GM19328 (cell line): ENCODE measurements at regions not wholly inside any gene's neighbourhood (a gene's known extent, or its start where the extent isn't known, plus 50 kb on each side); places are given as distances from the start of the nearest gene placed in this dataset.
"Not testable (repeated sequence)": the region's sequence is repeated elsewhere in the genome, so short reads cannot be mapped to it uniquely, and the experiment has no call there.

Source experiments
- ATAC-seq: cut with Tn5 transposase; IDR thresholded peaks from one replicate; pipeline ENCODE4 v1.9.1; 2021; ENCODE audit warnings: mild to moderate bottlenecking, moderate library complexity; ENCODE audit not compliant: unreplicated experiment

- no peak for ATAC-seq
Observed at GRCh38 chr3:10623578-10624275, 118.3 kb upstream of the ATP2B2 start.

- ATAC-seq = no peak
Observed at GRCh38 chr3:10625323-10625722, 119.9 kb upstream of the ATP2B2 start.

- no peak for ATAC-seq
Observed at GRCh38 chr3:10627884-10628572, 122.6 kb upstream of the ATP2B2 start.

DNA sequence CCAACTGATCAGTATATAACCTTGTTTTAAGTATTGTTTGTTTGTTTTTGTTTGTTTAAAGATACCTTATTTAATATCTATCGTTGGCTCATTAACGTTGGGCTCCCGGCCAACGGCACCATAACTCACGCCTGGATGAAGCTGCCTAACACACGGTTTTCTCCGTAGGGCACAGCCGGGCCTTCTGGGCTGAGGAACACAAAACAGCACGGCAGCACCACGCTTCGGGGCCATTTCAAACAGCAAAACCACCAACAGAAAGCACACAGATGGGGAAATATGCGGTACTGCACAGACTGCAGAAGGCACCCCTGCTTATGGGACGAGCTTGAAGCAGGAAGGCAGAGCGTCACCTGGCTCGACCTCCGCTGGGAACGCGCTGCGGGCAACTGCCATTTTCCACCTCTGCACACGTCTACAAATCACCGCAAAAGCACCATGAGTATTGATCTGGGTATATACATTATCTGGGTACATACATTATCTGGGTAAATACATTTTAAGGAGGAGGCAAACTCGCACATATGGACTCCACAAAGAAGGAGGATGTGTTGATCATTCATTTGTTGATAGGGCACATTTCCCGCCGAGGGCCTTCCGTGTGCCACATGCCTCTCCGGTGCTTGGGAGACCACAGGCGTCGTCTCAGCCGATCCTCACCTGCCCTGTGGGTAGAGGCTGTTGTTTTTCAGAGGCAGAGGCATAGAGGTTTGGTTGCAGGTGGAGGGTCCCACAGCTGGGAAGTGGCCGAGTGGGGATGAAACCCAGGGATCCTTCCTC, 123.7 kb upstream of the ATP2B2 start:
- ATAC-seq = no peak

GRCh38 chr3:10629671-10630040, 124.3 kb upstream of the ATP2B2 start:
- no peak for ATAC-seq

- no peak for ATAC-seq
Observed at GRCh38 chr3:10631224-10631623, 125.8 kb upstream of the ATP2B2 start.

DNA sequence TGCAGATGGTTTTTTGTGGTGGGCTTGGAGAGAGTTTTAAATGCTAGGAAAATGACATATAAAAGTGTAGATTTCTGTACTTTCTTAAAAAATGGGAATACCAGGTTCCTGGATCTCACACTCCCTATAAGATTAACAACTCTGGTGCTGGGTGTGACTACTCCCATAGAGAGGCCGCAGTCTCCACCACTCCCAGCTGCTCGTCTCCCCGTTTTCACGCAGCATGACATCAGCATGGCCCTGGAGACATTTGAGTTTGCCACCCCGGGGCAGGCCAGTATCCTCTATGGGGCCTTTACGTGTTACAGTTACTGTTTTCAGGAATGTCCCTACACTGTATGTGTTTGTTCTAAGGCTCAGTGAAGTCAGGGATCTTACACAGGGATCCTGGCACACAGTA, 126.7 kb upstream of the ATP2B2 start:
- ATAC-seq = no peak

GRCh38 chr3:10632741-10633140, 127.4 kb upstream of the ATP2B2 start:
- ATAC-seq = no peak

DNA sequence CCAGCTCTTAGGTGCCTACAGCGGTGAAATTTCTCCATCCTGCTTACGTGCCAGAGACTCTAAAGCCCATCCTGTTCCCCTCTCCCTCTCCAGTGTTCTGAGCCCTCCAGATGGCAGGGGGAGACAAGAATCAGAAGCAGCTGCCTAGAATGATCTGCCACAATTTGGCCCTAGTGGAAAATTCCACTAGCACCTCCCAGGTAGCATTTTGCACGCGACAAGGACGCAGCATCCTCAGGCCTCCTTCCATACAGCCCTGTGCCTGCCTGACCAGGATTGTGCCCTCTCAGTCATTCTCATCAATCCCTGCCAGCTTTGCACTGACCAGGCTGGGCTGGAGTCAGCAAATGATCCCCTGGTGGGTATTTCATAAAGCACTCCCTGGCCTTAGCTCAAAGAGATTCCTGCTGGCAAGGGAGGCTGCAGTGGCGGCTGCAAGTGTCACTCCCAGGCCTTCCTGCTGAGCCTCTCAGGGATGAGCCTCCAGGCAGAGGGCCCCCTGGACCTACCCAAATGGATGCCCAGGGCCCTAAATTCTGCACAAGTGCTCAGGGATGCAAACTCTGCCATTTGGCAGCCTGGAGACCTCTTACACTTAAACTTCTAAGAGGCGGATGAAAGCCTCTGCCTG, 130.2 kb upstream of the ATP2B2 start:
- no peak for ATAC-seq

DNA sequence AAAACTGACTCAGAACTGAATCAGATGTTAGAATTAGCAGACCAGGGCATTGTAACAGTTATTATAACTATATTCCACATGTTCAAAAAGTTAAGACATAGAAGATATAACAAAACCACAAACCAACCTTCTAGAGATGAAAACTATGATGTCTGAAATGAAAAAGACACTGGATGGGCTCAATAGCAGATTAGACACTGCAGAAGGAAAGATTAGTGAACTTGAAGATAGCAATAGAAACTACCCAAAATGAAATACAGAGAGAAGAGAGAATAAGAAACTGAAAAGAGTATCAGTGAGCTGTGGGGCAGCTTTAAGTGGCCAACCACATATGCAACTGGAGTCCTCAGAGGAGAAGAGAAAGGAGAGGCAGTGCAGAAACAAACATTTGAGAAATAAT, 132.0 kb upstream of the ATP2B2 start:
- ATAC-seq = no peak

DNA sequence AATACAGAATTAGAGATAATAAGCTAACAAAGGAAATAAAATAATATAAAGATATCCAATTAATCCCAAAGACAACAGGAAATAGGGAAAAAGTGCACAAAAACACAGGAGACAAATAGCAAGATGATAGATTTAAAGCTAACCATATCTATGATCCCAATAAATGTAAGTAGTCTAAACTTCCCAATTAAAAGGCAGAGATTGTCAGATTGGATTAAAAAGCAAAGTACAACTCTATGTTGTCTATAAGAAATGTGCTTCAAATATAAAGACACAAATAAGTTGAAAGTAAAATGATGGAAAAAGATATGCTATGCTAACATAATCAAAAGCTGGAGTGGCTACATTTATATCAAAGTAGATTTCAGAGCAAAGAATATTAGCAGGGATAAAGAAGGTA, 133.1 kb upstream of the ATP2B2 start:
- ATAC-seq = no peak

DNA sequence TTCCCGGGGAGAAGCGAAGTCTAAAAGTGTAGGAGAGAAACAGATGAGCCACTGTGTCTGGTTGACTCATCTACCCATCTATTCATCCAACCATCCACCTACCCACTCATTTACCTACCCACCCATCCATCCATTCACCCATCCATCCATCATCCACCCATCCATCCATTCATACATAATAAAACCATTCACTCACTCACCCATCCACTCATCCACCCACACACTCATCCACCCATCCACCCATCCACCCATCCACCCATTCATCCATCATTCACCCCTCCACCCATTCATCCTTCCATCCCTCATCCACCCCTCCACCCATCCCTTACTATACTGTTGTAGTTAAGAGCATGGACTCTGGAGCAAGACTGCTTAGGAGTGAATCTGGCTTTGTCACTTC, 136.4 kb upstream of the ATP2B2 start:
- ATAC-seq = no peak

DNA sequence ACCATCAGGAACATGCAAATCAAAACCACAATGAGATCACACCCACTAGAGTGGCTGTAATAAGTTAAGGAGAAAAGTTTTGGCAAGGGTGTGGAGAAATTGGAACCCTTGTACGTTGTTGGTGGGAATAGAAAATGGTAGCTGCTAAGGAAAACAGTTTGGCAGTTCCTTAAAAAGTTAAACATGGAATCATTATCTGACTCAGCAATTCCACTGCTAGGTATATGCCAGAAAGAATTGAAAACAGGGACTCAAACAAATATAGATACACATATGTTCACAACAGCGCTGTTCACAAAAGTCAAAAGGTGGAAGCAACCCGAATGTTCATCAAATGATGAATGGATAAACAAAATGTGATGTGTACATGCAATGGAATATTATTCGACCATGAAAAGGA, 138.8 kb upstream of the ATP2B2 start:
- ATAC-seq = no peak

- ATAC-seq = no peak
Observed at GRCh38 chr3:10645800-10646199, 140.4 kb upstream of the ATP2B2 start.

- ATAC-seq = no peak
Observed at GRCh38 chr3:10646531-10647335, 141.3 kb upstream of the ATP2B2 start.

- ATAC-seq = no peak
Observed at GRCh38 chr3:10647376-10647775, 142.0 kb upstream of the ATP2B2 start.

DNA sequence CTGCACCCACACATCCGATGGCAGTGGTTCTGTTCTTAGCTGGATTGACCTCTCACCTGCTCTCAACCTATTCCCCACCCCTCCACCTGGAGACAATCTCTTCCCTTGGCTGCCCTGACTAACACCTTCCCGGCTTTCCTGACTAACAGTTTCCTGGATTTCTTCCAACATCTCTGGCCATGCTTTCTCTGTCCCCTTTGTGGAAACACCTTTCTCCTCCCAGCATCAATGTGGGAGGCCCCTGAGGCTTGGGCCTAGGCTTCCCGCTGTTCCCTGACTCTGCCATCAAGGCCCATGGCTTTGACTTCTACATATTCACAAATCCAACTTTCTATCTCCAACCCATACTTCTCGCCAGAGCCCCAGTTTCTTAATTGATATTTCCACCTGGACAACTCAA, 142.8 kb upstream of the ATP2B2 start:
- ATAC-seq = no peak

DNA sequence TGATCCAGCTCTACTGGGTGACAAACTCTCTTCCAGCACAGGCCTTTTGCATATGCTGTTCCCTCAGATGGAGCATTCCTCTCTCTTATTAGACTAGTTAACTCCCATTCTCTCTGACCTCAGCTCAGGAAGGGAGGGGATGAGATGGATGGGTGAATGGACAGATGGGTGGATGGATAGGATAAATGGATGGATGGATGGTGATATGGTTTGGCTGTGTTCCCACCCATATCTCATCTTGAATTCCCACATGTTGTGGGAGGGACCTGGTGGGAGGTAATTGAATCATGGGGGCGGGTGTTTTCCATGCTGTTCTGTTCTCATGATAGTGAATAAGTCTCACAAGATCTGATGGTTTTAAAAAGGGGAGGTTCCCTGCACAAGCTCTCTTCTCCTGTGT, 144.1 kb upstream of the ATP2B2 start:
- not testable (repeated sequence) for ATAC-seq

GRCh38 chr3:10651506-10651905, 146.1 kb upstream of the ATP2B2 start:
- ATAC-seq = no peak

DNA sequence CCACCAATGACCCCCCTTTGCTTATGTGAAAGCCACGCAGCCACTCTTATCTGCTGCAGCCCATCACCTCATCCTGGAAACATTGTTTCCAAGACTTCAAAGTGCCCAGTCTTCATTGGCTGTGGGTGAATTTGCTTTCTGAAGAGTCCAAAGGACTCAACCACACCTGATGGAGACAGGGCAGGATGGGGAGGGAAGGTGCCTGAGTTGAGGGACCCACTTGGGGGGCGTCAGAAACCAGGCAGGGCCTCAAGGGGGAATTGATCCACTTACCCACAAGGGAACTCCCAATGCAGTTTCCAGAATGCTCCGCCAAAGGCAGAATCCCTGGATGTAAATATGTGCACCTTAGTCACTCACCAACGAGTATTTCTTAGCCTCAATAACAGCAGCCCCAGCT, 147.9 kb upstream of the ATP2B2 start:
- no peak for ATAC-seq
